ENCODE measurements at regions not wholly inside any gene's neighbourhood (a gene's known extent, or its start where the extent isn't known, plus 50 kb on each side); places are given as distances from the start of the nearest gene placed in this dataset.

GRCh38 chr15:93887151-93887550 lies 344.2 kb upstream of the MCTP2 start:
- H3K9me3 ChIP-seq, result no peaks in the 10 kb centered on the region
- no peak for TF ChIP-seq CTCF (IDR thresholded peaks at IDR 0.05)
- intact Hi-C loops (cut with DNase I, micrococcal nuclease), result no loop called here
- no peak overlapping the region for H3K4me3 ChIP-seq
- no peaks in the 10 kb centered on the region for H3K4me1 ChIP-seq (ENCODE audit: low read depth)
- H3K36me3 ChIP-seq (ENCODE audit: low read depth), result no peaks in the 10 kb centered on the region
- DNase-seq, result no peak
- no peak for ATAC-seq

- no peak for ATAC-seq
- H3K4me1 ChIP-seq (ENCODE audit: low read depth), result no peaks in the 10 kb centered on the region
- H3K9me3 ChIP-seq, result no peaks in the 10 kb centered on the region
- no peak for DNase-seq
- H3K4me3 ChIP-seq, result no peak overlapping the region
- no peak for TF ChIP-seq CTCF (IDR thresholded peaks at IDR 0.05)
- intact Hi-C loops (cut with DNase I, micrococcal nuclease), result no loop called here
- no peaks in the 10 kb centered on the region for H3K36me3 ChIP-seq (ENCODE audit: low read depth)
Observed at GRCh38 chr15:93882779-93883178, 348.6 kb upstream of the MCTP2 start.

GRCh38 chr15:93882141-93882540 lies 349.2 kb upstream of the MCTP2 start:
- intact Hi-C loops (cut with DNase I, micrococcal nuclease), result no loop called here
- DNase-seq (no peak), ATAC-seq (no peak)

GRCh38 chr15:93881310-93881709 lies 350.1 kb upstream of the MCTP2 start:
- Histone ChIP-seq H3K4me1 (ENCODE audit: low read depth) (no peaks in the 10 kb centered on the region), H3K36me3 (ENCODE audit: low read depth) (no peaks in the 10 kb centered on the region), H3K4me3 (no peak overlapping the region), H3K9me3 (no peaks in the 10 kb centered on the region)
- no peak for DNase-seq
- no peak for ATAC-seq
- intact Hi-C loops (cut with DNase I, micrococcal nuclease), result no loop called here
- TF ChIP-seq CTCF (IDR thresholded peaks at IDR 0.05), result no peak

More at GRCh38 chr15:93882141-93882540, 349.2 kb upstream of the MCTP2 start:
- no peak for TF ChIP-seq CTCF (IDR thresholded peaks at IDR 0.05)
- Histone ChIP-seq H3K36me3 (ENCODE audit: low read depth) (no peaks in the 10 kb centered on the region), H3K4me3 (no peak overlapping the region), H3K9me3 (no peaks in the 10 kb centered on the region), H3K4me1 (ENCODE audit: low read depth) (no peaks in the 10 kb centered on the region)

GRCh38 chr15:93880358-93880757 lies 351.0 kb upstream of the MCTP2 start:
- H3K36me3 ChIP-seq (ENCODE audit: low read depth), result no peaks in the 10 kb centered on the region
- intact Hi-C loops (cut with DNase I, micrococcal nuclease), result no loop called here

More at GRCh38 chr15:93880358-93880757, 351.0 kb upstream of the MCTP2 start:
- no peak for DNase-seq
- Histone ChIP-seq H3K9me3 (no peaks in the 10 kb centered on the region), H3K4me1 (ENCODE audit: low read depth) (no peaks in the 10 kb centered on the region), H3K4me3 (no peak overlapping the region)
- no peak for TF ChIP-seq CTCF (IDR thresholded peaks at IDR 0.05)
- ATAC-seq, result no peak

Data from mucosa of descending colon (tissue), 3 donors.